Thyroid gland (tissue), 4 donors: ENCODE measurements at regions not wholly inside any gene's neighbourhood (a gene's known extent, or its start where the extent isn't known, plus 50 kb on each side); places are given as distances from the start of the nearest gene placed in this dataset.

Source experiments
- DNase-seq, 2 donors: peaks; one replicate each; pipeline ENCODE4 v3.0.0-alpha.2; 2019
- H3K27ac ChIP-seq, 3 donors: fragments of 200-600 bp; sonication (generic); 1 replicate in 2 of 3; 2 replicates in 1 of 3; pipeline ENCODE4 v1.5.1; 2016 to 2019; ENCODE audit warnings: mild to moderate bottlenecking in 1 of 3, moderate library complexity in 1 of 3
- H3K27me3 ChIP-seq: fragments of 200-600 bp; sonication (generic); one replicate; pipeline ENCODE4 v1.5.1; 2019
- H3K36me3 ChIP-seq, 2 donors: fragments of 200-600 bp; sonication (generic); one replicate each; pipeline ENCODE4 v1.5.1; 2016 to 2019
- H3K4me1 ChIP-seq, 2 donors: fragments of 200-600 bp; sonication (generic); one replicate each; pipeline ENCODE4 v1.5.1; 2017 to 2019
- H3K4me3 ChIP-seq, 3 donors: fragments of 200-600 bp; sonication (generic); replicated peaks in 1 of 3; 1 replicate in 2 of 3; 2 replicates in 1 of 3; pipeline ENCODE4 v1.5.1; 2016; ENCODE audit warnings: mild to moderate bottlenecking in 1 of 3
- H3K9me3 ChIP-seq: fragments of 200-600 bp; sonication (generic); one replicate; pipeline ENCODE4 v1.5.1; 2017
- POLR2A ChIP-seq, 2 donors: fragments of 450-650 bp; IDR thresholded peaks; one replicate each; pipeline ENCODE4 v1.6.1; 2017; ENCODE audit warnings: antibody characterized with exemption in 2 of 2, mild to moderate bottlenecking in 2 of 2, moderate library complexity in 1 of 2
- WGBS, 2 donors: methylation state at CpG; one replicate each; pipeline ENCODE4 v1.1.5; 2017; 5-methylcytosine and 5-hydroxymethylcytosine counted together
- intact Hi-C: fragments of 100-400 bp; cut with DNase I; formaldehyde crosslinking; loops from one replicate; pipeline ENCODE4 v1.15.1; 2023
- TF ChIP-seq, protein P1 (sequence below), 6 experiments: fragments of 200-600 bp in 3 of 6; fragments of 450-650 bp in 3 of 6; sonication (generic) in 3 of 6; IDR thresholded peaks; one replicate each; pipeline ENCODE4 v1.5.1; 2016 to 2019; ENCODE audit warnings: antibody characterized with exemption in 6 of 6, mild to moderate bottlenecking in 2 of 6, inconsistent platforms in 1 of 6, moderate library complexity in 1 of 6

- 85 to 89% methylated on average over 5 of the region's 5 CpGs for WGBS, 2 donors
- Histone ChIP-seq H3K36me3 (no peaks in the 10 kb centered on the region), H3K27ac (no peak overlapping the region)
These were observed 190.7 kb downstream of the SNX19 start for GRCh38 chr11:130725421-130726233.

GRCh38 chr11:130726234-130727037 lies 189.8 kb downstream of the SNX19 start:
- WGBS, 2 donors: 65 to 72% methylated on average over 13 to 14 of the region's 14 CpGs
- DNase-seq: peak; percentile 33 to 44
- H3K9me3 ChIP-seq: no peaks in the 10 kb centered on the region
- intact Hi-C loops: no loop called here
- no peak overlapping the region for H3K27ac ChIP-seq
- H3K36me3 ChIP-seq: no peaks in the 10 kb centered on the region
- peaks cover 6 to 10% of the 10 kb centered on the region in 2 donors for H3K4me1 ChIP-seq
- no peak overlapping the region for H3K4me3 ChIP-seq
- TF ChIP-seq POLR2A (IDR thresholded peaks at IDR 0.05): no peak
- TF ChIP-seq, protein P1, sequence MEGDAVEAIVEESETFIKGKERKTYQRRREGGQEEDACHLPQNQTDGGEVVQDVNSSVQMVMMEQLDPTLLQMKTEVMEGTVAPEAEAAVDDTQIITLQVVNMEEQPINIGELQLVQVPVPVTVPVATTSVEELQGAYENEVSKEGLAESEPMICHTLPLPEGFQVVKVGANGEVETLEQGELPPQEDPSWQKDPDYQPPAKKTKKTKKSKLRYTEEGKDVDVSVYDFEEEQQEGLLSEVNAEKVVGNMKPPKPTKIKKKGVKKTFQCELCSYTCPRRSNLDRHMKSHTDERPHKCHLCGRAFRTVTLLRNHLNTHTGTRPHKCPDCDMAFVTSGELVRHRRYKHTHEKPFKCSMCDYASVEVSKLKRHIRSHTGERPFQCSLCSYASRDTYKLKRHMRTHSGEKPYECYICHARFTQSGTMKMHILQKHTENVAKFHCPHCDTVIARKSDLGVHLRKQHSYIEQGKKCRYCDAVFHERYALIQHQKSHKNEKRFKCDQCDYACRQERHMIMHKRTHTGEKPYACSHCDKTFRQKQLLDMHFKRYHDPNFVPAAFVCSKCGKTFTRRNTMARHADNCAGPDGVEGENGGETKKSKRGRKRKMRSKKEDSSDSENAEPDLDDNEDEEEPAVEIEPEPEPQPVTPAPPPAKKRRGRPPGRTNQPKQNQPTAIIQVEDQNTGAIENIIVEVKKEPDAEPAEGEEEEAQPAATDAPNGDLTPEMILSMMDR (IDR thresholded peaks at IDR 0.05): no peak
- no peaks in the 10 kb centered on the region for H3K27me3 ChIP-seq

More at GRCh38 chr11:130725421-130726233, 190.7 kb downstream of the SNX19 start:
- Histone ChIP-seq H3K27me3 (no peaks in the 10 kb centered on the region), H3K4me3 (no peak overlapping the region), H3K4me1 (peaks cover 6 to 10% of the 10 kb centered on the region in 2 donors), H3K9me3 (no peaks in the 10 kb centered on the region)
- DNase-seq: no peak
- TF ChIP-seq, protein P1 (IDR thresholded peaks at IDR 0.05): no peak
- TF ChIP-seq POLR2A (IDR thresholded peaks at IDR 0.05): no peak
- intact Hi-C loops: no loop called here

GRCh38 chr11:130727157-130728119 lies 188.8 kb downstream of the SNX19 start:
- WGBS, 2 donors: 55 to 57% methylated on average over 9 of the region's 9 CpGs
- Histone ChIP-seq H3K36me3 (no peaks in the 10 kb centered on the region), H3K4me1 (peaks cover 6 to 10% of the 10 kb centered on the region in 2 donors), H3K9me3 (no peaks in the 10 kb centered on the region), H3K4me3 (no peak overlapping the region), H3K27ac (no peak overlapping the region), H3K27me3 (no peaks in the 10 kb centered on the region)
- TF ChIP-seq, protein P1 (IDR thresholded peaks at IDR 0.05): no peak
- TF ChIP-seq POLR2A (IDR thresholded peaks at IDR 0.05): no peak
- peak in 1 of 2 donors; percentile 33 for DNase-seq
- intact Hi-C loops: no loop called here

- H3K4me1 ChIP-seq: peaks cover 6 to 10% of the 10 kb centered on the region in 2 donors
- no peaks in the 10 kb centered on the region for H3K36me3 ChIP-seq
- no peaks in the 10 kb centered on the region for H3K9me3 ChIP-seq
- DNase-seq: no peak
- no peak for TF ChIP-seq POLR2A (IDR thresholded peaks at IDR 0.05)
- TF ChIP-seq, protein P1 (IDR thresholded peaks at IDR 0.05): no peak
- H3K27ac ChIP-seq: no peak overlapping the region
- no peaks in the 10 kb centered on the region for H3K27me3 ChIP-seq
- 65 to 69% methylated on average over 8 of the region's 8 CpGs for WGBS, 2 donors
- no peak overlapping the region for H3K4me3 ChIP-seq
- intact Hi-C loops: no loop called here
These were observed 187.8 kb downstream of the SNX19 start for GRCh38 chr11:130728185-130729180.
